Activated CD8-positive, alpha-beta memory T cell treated with anti-CD3 and anti-CD28 coated beads for 24 hours (primary cell): ENCODE measurements at regions not wholly inside any gene's neighbourhood (a gene's known extent, or its start where the extent isn't known, plus 50 kb on each side); places are given as distances from the start of the nearest gene placed in this dataset.

Source experiments
- DNase-seq: peaks from one replicate; pipeline ENCODE4 v3.0.0-alpha.2; 2020

DNA sequence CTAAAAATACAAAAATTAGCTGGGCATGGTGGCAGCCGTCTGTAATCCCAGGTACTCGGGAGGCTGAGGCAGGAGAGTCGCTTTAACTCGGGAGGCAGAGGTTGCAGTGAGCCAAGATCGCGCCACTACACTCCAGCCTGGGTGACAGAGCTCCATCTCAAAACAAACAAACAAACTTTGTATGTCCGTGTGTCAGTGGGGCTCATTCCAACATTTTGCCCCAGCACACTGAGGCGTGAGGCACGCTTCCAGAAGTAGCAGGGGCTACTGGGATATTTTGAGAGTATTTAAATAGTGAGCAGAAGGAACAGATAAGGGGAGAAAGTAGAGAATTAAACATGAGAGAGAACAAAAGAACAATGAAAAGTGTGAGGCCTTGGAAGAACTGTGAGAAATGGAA lies 83.3 kb upstream of the TANK start:
- DNase-seq: no peak

DNA sequence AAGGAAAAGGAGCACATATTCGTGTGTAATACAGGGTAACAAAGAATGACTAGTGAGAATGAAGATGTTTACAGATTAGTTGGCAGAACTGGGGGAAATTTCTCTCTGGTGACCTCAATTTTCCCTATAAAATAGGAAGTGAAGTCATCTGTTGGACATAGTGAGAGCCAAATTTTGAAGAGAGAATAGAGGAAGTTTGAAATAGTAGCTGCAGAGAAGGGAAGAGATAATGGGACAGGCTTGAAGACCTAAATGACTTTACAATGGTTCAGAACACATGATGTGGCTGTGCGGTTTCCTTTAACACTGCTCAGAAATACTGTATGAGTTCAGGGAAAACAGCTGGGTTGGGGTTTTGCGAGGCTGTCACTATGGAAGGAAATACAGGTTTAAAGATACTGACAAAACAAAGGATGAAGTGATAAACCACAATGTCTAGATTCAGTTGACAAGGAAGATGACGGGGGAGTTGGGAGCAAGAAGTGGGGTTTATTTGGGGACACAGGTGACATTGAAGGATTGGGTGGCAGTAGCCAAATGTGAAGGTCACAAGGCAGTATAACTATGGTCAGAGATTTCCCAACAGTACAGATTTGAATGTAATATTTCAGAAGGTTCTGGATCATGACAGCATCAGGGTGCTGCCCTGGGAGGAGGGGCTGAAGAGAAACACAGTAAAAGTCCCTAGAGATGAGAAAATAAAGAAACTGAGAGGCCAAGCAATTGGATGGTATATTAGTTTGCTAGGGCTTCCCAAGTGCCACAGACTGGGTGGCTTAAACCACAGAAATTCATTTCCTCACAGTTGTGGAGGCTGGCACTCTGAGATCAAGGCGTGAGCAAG lies 82.6 kb upstream of the TANK start:
- DNase-seq: peak; percentile 77

DNA sequence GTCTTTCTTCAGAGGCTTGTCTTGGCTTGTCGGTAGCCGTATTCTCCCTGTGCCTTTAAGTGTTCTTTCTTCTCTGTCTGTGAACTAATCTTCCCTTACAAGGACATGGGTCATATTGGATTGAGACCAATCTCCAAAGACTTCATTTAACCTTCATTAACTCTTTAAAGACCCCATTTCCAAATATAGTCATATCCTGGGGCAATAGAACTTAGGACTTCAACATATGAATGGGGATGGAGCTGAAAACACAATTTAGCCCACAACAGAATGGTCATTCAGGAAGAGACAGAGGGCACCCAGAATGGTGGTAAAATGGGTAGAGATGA lies 82.1 kb upstream of the TANK start:
- DNase-seq: no peak

DNA sequence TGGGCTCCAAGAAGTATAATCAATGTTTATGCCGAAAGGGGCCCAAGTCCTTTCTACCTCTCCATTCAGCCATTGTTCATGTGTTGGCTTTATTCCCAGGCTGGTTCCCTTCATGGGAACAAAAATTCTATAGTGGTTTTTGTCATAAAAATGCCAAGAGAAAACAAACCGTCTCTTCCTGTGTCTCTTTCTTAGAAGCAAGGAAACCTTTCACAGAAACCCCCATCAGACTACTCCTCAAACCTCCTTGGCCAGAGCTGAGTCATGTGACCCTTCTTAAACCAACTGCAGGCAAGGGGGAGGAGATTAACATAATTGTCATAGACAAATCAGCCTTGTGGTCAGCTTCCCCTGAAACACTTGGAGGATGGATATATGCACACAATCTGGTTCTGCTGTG lies 75.1 kb upstream of the TANK start:
- DNase-seq: no peak

DNA sequence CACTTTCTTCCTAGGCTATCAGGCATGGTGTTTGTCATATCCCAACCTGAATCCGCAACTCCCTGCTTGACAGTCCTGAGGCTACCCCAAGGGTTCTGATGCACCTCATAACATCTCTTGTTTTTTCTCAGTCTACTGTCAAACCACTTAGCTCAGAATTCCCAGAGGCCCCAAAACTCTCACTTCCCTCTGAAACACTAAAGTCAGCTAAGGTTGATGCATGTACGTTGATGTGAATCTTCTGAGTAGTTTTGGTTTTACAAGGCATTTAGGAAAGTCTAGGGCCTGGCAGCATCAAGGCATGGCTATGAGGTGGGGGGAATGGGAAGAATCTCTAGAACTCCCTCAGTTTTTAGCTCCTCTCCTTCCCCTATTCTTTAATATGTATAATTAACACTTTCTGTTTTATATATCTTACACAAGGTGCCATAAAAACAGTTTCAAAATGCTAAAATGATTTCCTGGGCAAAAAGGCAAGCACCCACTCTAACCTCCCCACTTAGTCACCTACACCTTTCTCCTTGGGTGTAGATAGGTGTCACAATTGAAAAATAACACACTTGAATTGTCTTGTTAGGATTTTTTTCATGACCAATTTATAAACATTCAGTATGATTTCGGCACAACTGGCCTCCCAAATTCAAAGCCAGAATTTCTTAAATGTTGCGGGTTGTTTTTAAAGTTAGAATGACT lies 71.4 kb upstream of the TANK start:
- DNase-seq: no peak

DNA sequence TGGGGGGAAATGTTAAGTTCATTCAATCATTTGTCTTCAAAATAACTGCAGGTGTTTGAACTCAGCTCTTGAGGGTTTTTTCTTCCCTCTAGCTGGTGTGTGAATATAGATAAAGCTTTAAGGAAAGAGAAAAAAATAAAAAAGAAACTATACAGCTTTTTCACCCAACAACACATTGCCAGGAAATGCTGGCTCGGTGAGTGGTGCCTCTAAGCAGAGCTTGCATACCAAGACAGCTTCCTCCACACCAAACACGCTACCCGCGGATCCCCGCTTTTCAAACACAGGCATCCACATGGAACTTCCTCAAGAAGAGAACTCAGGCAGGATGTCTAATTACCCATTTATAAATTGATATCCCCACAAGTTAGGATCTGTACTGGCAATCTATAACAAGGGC lies 69.8 kb upstream of the TANK start:
- DNase-seq: no peak

DNA sequence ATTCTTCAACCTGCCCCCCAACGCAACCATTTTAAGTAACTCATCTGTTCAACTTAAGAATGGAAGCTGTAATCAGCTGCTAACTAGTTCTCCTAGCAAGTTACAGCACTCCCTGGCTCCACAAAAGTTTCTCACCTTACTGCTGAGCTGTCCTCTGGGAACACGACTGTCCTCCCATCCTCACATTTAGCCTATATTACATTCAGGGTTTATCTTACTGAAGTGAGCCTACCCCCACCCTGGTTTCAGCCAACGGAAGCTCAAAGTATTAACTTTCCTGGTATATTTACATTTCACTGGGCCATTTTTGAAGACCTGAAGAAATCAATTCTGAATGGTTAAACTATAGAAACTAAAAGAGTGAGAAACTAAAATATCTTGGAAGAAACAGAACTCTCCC lies 64.9 kb upstream of the TANK start:
- no peak for DNase-seq

DNA sequence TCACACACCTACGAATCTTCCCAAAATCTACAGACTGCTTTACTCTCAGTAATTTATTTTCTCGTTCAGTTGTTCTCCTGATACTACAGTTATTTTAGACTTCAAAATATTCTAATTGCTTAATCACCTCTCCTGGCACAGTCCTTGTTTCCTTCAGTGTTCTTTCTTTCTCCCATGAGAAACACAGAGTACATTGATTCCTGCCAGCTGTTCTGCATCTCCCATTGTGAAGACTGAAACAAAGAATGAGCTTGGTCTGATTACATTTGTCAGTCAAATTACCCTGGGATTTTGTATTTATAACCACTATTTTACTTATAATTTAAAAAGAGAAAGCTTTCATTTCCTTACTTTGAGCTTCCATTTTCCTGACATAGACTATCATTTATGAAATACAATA lies 63.9 kb upstream of the TANK start:
- no peak for DNase-seq

DNA sequence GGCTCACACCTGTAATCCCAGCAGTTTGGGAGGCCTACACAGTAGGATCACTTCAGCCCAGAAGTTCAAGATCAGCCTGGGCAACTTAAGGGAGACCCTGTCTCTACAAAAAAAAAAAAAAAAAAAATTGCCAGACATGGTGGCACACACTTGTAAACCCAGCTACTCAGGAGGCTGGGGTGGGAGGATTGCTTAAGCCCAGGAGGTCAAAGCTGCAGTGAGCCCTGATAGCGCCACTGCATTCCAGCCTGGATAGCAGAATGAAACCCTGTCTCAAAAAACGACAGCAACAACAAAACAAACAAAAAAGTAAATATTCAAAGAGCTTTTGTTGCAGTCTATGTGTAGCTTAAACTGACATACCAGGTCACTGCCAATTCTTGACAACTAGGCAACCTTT lies 63.1 kb upstream of the TANK start:
- DNase-seq: no peak

DNA sequence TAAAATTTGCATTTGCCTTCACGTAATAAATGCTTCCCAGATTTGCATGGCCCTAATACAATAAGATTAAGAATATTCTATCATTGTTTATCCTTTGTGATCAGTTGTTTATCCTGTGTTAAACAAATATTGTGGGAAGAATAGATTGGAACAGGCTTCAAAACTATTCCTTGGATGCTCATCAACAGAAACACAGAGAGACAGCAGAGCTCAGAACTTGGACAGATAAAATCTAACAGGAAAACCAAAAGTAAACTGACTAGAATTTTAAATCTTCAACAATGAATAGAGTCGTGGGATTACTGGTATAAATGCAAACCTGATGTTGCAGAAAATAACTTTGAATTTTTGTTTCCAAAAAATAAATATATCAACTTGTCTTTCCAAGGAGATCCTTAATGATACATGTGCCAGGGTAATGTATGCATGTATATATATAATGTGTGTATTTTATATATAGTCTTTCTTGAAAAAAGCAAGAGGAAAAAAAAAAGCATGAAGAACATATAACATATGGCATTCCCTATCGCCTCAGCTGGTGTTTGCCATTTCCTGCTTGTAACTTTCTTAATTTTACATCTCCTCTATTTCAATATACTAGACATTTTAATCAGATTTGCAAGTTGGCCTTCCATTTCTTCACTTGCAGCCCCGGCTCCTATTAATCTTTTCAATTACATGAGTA lies 59.9 kb upstream of the TANK start:
- DNase-seq: no peak

DNA sequence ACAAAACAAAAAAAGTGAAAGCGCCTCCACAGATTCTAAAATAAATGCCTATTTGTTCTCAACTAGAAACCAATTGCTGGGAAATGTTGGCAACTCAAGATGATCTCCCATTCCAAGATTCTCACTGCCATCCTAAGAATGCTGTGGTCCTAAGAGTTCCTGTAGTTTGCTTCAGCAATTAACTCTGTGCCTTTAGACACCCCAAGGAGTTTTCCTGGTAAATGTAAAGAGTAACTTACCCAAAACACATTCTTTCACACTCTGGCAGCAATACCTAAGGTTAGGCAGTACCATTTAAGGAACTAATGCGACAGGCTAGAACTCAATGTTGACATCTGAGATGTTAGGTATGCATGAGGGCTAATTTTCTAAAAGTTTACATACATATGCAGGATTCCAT lies 58.8 kb upstream of the TANK start:
- no peak for DNase-seq

DNA sequence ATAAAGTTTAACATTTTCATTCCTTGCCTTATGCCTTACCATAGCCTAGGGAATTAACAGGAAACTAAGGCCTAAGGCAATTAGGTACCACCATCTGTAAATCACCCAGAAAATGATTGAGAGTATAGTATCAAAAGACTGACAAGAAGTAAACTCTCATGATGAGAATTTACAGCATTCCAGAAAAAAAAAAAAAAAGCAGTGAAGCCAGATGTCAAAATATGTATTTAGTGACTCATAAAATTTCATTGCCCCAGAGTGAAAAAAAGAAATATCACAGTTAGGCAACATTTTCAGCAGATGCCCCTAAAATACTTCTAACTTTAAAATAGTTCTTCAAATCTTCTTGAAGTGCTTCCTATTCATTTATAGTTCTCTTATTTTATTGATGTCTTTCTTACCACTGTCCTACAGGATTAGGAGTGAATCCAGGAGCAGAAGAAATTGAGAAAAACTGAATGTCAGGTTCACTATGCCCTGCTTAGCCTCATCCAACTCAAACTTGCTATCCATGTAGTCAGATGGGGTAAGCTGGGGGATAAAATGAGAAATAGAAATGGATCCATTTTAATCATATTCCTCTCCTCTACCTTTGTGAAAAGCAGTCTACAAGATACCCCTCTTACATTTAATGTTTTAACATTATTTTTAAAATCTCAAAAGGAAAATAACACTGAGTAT lies 57.3 kb upstream of the TANK start:
- no peak for DNase-seq

DNA sequence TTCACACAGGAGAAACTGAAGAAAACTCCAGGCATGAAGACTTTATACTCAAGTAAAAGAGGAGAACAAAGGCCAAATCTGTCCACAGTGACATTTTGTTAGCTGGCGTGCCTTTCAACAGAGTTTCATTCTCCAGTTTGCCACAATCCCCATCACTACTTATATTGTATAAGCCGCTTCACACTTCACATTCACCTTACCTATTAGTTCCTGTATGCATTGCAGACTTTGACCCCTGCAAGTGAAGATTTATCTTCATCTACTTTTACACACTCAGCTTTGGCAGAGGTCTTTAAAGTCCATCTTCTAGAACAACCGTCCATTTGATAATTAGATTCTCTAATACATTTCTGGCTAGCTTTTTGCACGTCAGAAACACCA lies 56.8 kb upstream of the TANK start:
- DNase-seq: no peak

DNA sequence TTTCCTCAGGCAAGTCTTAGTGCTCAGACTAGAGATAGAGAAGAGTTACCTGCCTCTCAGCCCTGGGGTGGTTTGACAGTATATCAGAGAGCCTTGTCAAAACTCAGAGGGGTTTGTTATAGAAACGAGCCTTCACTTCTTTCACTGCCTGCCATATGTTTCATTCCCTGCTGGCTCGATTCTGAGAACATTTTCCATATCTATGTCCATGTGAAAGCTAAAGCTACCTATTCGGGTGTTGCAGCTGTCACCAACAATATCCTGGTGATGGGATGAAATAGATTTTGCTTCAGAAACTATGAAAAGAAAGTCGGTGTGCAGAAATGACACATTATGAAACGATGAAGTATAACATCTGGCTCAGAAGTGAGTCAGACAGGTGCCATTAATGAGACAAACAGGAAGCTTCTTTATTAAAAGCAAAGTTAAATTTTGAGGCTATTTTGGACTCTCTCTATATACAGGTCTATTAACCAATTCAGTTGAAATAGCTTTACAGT lies 56.1 kb upstream of the TANK start:
- DNase-seq: no peak

DNA sequence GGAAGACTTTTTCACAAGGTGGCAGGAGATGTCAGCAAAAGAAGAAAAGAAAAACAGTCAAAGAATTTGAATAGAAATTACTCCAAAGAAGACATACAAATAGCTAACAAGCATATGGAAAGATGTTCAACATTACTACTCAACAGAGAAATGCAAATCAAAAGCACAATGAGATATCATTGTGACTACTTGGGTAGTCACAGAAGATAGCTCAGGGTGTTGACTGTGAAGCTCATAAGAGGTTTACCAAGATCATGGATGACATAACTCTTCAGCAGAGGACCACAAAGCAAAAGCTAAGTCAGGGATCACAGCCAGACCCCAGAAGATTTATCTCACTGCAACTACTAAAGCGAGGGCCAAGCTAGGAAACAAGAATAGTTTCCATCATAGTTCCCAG lies 53.0 kb upstream of the TANK start:
- DNase-seq: no peak
